Pancreas (tissue), 10 donors: ENCODE measurements at regions not wholly inside any gene's neighbourhood (a gene's known extent, or its start where the extent isn't known, plus 50 kb on each side); places are given as distances from the start of the nearest gene placed in this dataset.

Source experiments
- ATAC-seq, 4 donors: fragments of 200-7000 bp; cut with Tn5 transposase; one replicate each; pipeline versions ENCODE4 v1.8.0 to v1.9.1; 2020; ENCODE audit warnings: mild to moderate bottlenecking in 4 of 4, moderate library complexity in 4 of 4
- DNase-seq, 6 donors: peaks; one replicate each; pipeline ENCODE4 v3.0.0-alpha.2; 2020
- FAIRE-seq: peaks from 2 replicates; lab custom pipeline; 2012; peaks lifted over from hg19 to GRCh38; lab: Jason Lieb, UNC
- H3K27ac ChIP-seq, 4 donors: fragments of 200-600 bp; sonication (generic); 1 replicate in 3 of 4; 2 replicates in 1 of 4; pipeline versions ENCODE4 v1.5.0 to v1.8.0; 2020
- H3K27me3 ChIP-seq, 4 donors: fragments of 200-600 bp; one replicate each; pipeline ENCODE4 v1.8.0; 2021
- H3K36me3 ChIP-seq, 3 donors: fragments of 200-600 bp; sonication (generic) in 1 of 3; one replicate each; pipeline versions ENCODE4 v1.5.0 to v1.8.0; 2020 to 2021
- H3K4me1 ChIP-seq, 3 donors: fragments of 200-600 bp; one replicate each; pipeline ENCODE4 v1.8.0; 2021
- H3K4me3 ChIP-seq, 4 donors: fragments of 200-600 bp; sonication (generic) in 2 of 4; one replicate each; pipeline versions ENCODE4 v1.5.0 to v1.8.0; 2020 to 2021
- H3K9me3 ChIP-seq, 4 donors: fragments of 200-600 bp; one replicate each; pipeline ENCODE4 v1.8.0; 2021
- CTCF ChIP-seq, 4 donors: fragments of 200-600 bp; sonication (generic) in 3 of 4; IDR thresholded peaks; one replicate each; pipeline versions ENCODE4 v1.5.0 to v1.8.0; 2021; ENCODE audit warnings: antibody characterized with exemption in 4 of 4
- WGBS, 2 donors: extraction: QIAGEN DNeasy Blood & Tissue Kit; methylation state at CpG; one replicate each; pipeline ENCODE4 v1.1.7; 2013; 5-methylcytosine and 5-hydroxymethylcytosine counted together
- intact Hi-C, 3 donors: fragments of 100-400 bp; cut with DNase I; formaldehyde crosslinking; loops; one replicate each; pipeline versions ENCODE4 v1.11.1 to v1.14.2; 2022
- donor health status: healthy with polysubstance abuse.
- donor health status: DM: no; HTN: no; CAD: no; lungs with moderate emphysema.
- donor health status: DM: no; HTN: no; CAD: no.
- donor health status: control.
- donor health status: control.
- donor health status: Bipolar disorder and iron deficiency.
- donor health status: DM: yes; HTN: yes; CAD: no.
- donor health status: DM: no; HTN: no; CAD: no.
- donor health status: DM: no; HTN: no; CAD: no.
- donor health status: DM: yes; HTN: yes; CAD: no.

DNA sequence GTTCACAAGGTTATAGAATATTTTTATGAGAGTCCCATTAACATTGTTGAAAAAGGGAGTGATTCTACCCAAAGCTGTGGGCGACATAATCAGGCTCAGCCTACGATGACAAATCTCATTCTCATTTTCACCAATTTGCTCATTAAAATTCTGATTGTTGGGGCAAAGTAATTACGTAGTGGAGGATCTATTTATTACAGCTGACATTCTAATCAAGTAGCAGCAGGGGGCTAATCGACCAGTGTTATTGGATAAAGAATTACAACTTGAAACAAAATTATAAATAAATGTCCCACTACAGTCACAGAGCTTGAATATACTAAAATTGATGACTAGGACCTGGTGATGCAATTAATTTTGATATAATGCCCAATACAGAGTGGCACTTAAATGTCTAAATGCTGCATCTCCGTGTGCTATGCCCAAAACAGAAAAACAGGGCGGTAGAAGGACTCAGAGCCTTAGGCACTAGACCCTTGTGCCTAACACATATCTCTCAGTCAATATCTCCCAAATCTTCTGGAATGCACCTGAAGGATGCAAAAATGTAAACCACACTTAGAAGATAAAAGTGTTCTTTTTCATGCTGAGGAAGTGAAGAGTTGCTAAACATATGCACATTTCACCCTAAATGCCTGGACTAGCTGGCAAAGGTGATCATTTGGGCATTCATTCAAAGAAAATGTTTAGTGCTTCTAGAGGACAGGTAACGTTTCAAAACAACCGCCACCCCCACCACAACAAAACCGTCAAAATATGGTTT is 88.3 kb downstream of the CD24 start:
- no peaks in the 10 kb centered on the region for H3K9me3 ChIP-seq
- TF ChIP-seq CTCF (IDR thresholded peaks at IDR 0.05): no peak
- no peaks in the 10 kb centered on the region for H3K36me3 ChIP-seq
- DNase-seq (no peak), FAIRE-seq (no peak), ATAC-seq (no peak)
- H3K27ac ChIP-seq: peak overlapping the region in 3 of 4 donors; percentile 6 to 81 (median 61)
- no peaks in the 10 kb centered on the region for H3K27me3 ChIP-seq
- H3K4me1 ChIP-seq: peaks cover 10 to 47% (median 17%) of the 10 kb centered on the region in 3 donors
- intact Hi-C loops: loop anchor here in 1 of 3 donors (10.0 kb wide), 1 partner anchor 81 kb away; no protein-coding TSS in a partner anchor
- H3K4me3 ChIP-seq: no peak overlapping the region
- 61 to 62% methylated on average over 9 of the region's 9 CpGs for WGBS, 2 donors

GRCh38 chr6:106885679-106886078 is 88.8 kb downstream of the CD24 start:
- no peaks in the 10 kb centered on the region for H3K27me3 ChIP-seq
- 48 to 57% methylated on average over 4 of the region's 4 CpGs for WGBS, 2 donors
- no peak for FAIRE-seq
- no peaks in the 10 kb centered on the region for H3K9me3 ChIP-seq
- H3K4me3 ChIP-seq: no peak overlapping the region
- intact Hi-C loops: loop anchor here in 1 of 3 donors (10.0 kb wide), 1 partner anchor 81 kb away; no protein-coding TSS in a partner anchor
- no peaks in the 10 kb centered on the region for H3K36me3 ChIP-seq
- H3K27ac ChIP-seq: no peak overlapping the region
- peaks cover 10 to 47% (median 17%) of the 10 kb centered on the region in 3 donors for H3K4me1 ChIP-seq
- TF ChIP-seq CTCF (IDR thresholded peaks at IDR 0.05): no peak
- no peak for ATAC-seq
- no peak for DNase-seq

GRCh38 chr6:106884576-106884975 is 90.0 kb downstream of the CD24 start:
- WGBS, 2 donors: 91 to 95% methylated on average over 6 of the region's 6 CpGs
- H3K4me1 ChIP-seq: peaks cover 10 to 44% (median 17%) of the 10 kb centered on the region in 3 donors
- H3K27ac ChIP-seq: no peak overlapping the region
- no peak overlapping the region for H3K4me3 ChIP-seq
- no peak for TF ChIP-seq CTCF (IDR thresholded peaks at IDR 0.05)
- DNase-seq: no peak
- H3K9me3 ChIP-seq: no peaks in the 10 kb centered on the region
- no peaks in the 10 kb centered on the region for H3K36me3 ChIP-seq
- ATAC-seq: no peak
- intact Hi-C loops: loop anchor here in 1 of 3 donors (10.0 kb wide), 1 partner anchor 80 kb away; no protein-coding TSS in a partner anchor
- no peaks in the 10 kb centered on the region for H3K27me3 ChIP-seq
- FAIRE-seq: no peak

DNA sequence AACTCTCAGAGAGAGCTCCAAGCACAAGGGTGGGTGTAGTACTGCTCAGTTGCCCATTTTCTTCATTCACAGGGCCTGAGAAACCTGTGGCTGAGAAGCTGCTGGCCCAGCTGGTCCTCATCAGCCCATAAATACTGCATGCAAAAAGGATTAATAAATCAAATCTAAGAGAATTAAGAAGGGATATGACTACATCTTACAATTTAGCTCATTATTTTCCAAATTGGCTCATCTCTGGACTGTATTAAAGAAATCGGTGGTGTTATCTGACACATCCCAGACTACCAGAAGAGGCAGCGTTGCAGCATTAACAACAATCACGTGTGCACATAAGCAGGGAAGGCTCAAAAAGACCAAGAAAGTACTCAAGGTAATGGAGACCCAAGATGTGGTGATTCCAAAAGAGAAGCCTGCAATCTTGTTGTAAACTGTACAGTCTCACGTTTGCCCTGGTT is 90.7 kb downstream of the CD24 start:
- H3K9me3 ChIP-seq: no peaks in the 10 kb centered on the region
- 65 to 71% methylated on average over 4 of the region's 4 CpGs for WGBS, 2 donors
- DNase-seq (no peak), FAIRE-seq (no peak), ATAC-seq (no peak)
- peaks cover 10 to 40% (median 17%) of the 10 kb centered on the region in 3 donors for H3K4me1 ChIP-seq
- no peaks in the 10 kb centered on the region for H3K27me3 ChIP-seq
- H3K36me3 ChIP-seq: no peaks in the 10 kb centered on the region
- TF ChIP-seq CTCF (IDR thresholded peaks at IDR 0.05): no peak
- H3K27ac ChIP-seq: peak overlapping the region in 1 of 4 donors; percentile 74
- no peak overlapping the region for H3K4me3 ChIP-seq
- intact Hi-C loops: loop anchor here in 1 of 3 donors (10.0 kb wide), 1 partner anchor 79 kb away; no protein-coding TSS in a partner anchor
